IPS DF 19.7 (cell line): ENCODE measurements at regions not wholly inside any gene's neighbourhood (a gene's known extent, or its start where the extent isn't known, plus 50 kb on each side); places are given as distances from the start of the nearest gene placed in this dataset.
"Not testable (repeated sequence)": the region's sequence is repeated elsewhere in the genome, so short reads cannot be mapped to it uniquely, and the experiment has no call there.

ENCODE experiments used
- DNase-seq: peaks from one replicate; pipeline ENCODE4 v3.0.0-alpha.2; 2013; ENCODE audit warnings: low read depth, low spot score

DNA sequence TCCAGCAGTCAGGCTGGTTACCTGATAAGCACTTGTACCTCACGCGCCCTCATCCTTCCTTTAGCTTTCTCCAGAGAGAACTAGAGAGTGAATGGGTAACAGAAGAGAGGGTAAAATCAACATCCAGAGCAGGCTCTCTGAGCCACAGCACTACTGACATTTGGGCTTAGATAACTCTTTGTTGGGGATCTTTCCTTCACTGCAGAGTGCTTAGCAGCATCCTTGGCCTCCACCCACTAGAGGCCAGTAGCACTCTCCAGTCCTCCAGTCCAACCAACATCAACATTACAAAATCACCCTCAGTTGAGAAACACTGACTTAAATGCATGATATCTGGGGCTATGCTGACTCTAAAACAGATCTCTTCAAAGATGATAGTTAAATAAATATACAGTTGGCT is 220.7 kb downstream of the TACR3 start:
- DNase-seq = no peak

DNA sequence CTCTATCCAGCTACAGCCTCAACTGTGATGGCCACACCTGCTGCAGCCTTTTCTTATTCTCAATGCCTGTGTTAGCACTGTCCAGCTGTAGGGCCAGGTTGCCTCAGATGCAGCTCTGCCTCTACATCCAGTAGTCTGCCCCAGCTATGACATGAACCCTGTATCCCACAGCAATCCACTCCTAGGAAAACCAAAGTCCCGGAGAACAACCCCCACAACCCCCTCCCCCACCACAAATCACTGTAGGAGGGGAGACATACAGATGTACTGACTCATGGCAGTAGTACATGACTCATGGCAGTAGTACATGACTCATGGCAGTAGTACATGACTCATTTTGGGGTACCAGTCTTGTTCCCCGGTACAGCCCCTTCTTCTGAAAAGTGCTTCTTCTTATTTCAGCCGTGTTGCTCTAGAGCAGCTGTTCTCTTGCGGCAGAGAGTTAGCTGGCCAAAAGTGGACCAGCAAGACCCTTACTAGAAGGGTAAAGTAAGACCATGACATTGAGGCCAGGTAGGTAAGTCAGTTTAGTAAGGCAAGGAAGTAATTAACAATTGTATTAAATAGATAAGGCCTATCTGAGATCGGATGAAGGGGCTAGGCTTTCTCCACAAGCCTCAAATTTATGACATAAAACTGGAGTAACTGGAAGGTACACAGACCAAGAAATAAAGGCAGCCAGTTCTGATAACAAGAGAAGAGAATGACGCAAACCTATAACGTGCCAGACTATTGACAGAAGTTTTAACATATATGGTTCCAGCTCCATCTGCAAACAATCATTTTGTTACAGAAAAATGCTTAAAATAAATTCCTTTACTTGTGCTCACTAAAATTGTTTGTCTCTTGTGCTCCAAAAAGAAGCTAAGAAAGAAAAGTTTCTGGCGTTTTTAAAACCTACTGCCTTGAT is 221.4 kb downstream of the TACR3 start:
- no peak for DNase-seq

DNA sequence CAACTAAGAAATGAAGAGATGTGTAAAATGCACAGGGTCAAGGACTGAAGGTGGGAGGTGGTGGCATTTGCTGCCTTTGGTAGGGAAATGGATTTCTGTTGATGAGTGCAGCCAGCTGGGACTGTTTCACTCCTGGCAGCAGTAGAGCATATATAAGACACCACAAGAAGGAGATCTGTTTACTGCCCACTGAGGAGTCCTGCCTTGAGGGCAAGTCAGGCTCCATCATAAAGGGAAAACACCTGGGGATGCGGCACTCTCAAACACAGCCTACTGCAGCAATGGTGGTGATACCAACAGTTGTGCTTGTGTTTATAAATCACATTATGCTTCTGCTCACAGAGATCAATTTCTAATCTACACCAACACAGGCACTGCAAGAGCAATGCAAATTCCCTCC is 222.1 kb downstream of the TACR3 start:
- DNase-seq = no peak

DNA sequence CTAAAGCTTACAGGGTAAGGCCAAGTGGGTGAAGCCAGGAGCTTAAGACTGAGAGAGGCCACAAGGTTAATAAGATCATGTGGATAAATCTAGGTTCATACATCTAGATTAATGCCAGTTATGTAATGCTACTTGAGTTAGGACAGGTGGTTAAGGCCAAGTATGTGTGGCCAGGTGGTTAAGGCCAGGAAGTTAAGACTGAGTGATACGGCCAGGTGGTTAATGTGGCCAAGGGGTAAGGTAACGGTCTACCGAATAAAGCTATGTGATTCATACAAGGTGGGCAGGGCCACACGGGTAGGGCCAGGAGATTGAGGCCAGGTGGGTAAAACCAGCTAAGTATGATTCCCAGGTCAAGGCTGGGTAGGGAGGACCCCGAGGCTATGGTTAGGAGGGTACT is 223.0 kb downstream of the TACR3 start:
- DNase-seq = no peak

DNA sequence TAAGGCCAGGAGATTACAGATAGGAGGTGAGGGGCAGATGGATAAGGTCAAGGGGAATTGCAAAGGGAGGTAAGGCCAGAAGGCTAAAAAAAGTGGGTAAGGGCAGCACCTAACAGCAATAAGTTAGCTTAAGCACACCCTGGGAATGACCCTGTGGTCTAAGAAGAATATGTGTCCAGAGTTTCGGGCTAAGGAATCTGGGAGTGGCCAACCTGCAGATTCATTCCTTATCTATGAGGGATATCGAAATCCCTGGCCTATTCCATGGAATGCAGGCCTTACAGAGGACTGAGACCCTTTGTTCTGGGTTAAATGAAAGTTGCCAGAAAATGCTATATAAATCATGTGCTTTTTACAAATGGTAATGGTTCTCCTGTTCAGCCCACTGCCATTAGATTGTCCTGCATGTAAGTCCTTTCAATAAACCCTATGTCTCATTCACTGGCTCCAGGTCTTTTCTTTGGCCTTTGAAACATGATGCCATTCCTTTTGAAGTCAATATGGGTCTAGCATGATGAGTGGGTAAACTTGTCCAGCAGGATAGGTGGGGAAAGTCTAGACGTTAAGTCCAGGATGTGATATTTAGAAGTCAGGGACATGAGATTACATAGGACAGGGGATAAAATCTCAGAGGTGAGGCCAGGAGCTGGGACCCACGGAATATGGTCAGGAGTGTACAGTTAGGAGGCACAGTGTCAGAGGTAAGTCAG is 226.2 kb downstream of the TACR3 start:
- no peak for DNase-seq

DNA sequence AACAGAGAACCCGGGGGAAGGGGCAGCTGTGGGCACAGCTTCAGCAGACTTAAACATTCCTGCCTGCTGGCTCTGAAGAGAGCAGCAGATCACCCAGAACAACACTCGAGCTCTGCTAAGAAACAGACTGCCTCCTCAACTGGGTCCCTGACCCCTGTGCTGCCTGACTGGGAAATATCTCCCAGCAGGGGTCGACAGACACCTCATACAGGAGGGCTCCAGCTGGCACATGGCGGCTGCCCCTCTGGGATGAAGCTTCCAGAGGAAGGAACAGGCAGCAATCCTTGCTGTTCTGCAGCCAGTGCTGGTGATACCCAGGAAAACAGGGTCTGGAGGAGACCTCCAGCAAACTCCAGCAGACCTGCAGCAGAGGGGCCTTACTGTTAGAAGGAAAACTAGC is 234.5 kb downstream of the TACR3 start:
- not testable (repeated sequence) for DNase-seq

DNA sequence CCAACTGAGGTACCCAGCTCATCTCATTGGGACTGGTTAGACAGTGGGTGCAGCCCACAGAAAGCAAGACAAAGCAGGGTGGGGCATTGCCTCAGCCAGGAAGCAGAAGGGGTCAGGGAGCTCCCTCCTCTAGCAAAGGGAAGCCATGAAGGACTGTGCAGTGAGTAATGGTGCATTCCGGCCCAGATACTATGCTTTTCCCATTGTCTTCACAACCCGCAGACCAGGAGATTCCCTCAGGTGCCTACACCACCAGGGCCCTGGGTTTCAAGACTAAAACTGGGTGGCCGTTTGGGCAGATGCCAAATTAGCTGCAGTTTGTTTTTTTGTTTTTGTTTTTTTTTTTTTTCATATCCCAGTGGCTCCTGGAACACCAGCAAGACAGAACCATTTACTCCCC is 235.3 kb downstream of the TACR3 start:
- DNase-seq = no peak

DNA sequence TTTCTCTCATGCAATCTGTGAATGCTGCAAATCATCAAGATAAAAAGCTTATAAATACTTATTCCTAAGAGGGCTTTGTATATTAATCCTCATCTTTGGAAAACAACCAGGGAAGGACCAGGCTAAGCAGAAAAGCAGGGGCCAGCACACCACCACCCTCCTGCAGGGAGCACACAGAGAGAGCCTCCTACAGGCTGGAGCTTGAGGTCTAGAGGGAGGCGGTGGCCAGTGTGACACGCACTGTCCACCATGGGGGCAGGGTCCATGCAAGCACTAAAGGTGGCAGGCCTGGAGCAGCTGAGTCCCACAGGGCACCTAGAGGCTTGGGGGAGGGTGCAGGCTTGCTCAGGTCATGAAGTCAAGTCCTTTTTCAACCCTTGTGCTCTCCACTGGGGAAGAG is 236.9 kb downstream of the TACR3 start:
- no peak for DNase-seq

DNA sequence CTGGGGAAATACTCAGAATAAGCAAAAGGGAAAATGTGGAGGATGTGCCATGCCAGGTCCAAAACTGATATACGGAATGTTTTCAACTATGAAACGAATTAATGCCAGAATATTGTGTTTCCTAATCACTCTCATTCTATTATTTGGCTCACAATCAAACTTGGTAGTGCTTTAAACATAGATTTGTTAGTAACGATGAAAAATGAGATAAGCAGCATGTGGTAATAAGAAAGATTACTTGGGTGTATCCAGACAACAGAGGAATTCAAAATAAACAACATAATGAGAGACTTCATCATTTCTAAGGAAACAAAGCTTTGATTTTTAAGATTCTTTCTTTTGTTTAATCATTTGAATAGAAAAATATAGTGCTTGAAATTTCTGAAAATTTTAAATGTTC is 237.3 kb downstream of the TACR3 start:
- no peak for DNase-seq

DNA sequence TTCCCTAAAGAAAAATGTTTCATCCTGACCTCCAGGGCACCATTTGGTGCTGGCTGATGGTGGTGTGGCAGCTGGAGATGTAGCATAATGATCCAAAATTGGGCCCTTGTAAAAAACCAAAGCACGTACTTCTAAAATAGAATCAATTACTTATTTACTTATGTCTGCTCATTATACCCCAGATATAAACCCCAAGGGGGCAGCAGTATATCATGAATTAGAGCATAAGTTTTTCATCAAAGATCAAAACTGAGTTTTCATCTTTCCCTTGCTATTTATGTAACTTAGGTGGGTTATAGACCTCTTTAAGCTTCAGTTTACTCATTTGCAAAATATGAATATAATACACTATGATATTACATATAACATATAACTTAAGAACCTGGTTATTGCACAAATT is 241.1 kb downstream of the TACR3 start:
- no peak for DNase-seq

DNA sequence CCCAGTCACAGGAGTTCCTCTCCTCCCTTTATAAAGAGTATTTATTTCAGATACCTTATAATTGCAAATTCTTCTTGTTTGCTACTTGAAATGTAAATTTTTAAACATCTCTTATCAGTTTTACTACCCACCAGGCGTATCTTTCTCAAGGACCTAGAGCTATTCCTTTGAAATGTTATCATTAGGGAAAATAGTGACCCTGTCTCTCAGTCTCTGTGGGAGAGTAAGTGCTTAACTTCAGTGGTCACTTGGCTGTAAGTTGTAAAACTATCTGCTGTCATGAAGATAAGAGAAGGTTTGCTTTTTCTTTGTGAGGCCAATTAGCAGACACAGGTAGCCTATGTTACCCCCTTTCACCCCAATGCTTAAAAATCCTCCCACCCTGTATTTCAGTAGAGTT is 241.6 kb downstream of the TACR3 start:
- no peak for DNase-seq

DNA sequence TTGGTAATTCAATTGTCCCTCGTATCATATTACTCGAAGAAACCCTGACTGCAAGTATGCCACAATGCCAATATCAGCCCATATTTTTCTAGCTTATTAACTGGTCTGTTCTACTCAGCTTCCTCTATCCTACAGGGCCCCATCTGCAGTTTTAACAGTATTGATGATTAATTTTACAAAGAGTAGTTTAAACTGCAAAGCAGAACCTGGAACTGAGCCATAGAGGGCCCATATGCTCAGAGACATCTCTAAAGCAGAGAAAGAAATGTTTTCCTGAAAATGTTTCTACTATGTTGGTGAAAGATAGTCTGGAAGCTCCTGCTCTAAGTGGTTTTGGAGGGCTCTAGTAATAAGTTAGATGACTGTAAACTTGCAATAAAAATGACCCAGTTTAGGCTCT is 259.4 kb upstream of the CENPE start:
- DNase-seq = no peak

DNA sequence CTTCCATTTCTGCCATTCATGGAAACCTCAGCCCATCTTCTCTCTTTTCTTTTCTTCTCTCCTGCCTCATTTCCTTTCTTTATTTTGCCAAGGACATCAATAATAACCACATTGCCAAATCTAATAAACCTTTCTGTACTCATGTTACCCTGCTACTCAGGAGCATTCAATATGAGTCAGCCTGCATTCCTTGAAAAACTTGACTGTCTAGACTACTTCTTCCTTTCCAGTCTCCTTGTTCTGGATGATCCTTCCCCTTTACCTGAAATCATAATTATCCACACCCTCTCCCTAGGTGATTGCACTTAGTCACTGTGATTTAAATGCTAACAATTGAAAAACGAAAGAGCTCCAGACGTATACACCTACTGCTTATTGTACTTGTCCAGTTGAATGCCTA is 253.2 kb upstream of the CENPE start:
- DNase-seq = no peak

DNA sequence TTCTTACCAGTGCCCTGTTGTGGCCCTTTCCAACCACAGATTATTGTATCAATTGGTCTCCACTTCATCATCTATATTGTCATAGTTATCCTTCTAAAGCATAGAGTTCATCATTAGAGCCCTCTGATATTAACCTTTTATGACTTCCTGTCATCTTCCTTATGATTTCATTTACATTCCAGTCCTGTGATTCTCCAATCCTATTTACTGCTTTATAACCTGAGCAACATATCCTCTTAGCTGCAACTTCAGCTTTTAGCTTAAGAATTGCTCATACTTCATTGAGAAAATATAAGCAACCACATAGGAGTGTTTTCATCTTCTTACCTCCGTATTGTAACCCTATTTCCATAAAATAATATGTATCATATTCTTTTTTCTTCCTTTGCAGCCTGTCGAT is 252.6 kb upstream of the CENPE start:
- no peak for DNase-seq

DNA sequence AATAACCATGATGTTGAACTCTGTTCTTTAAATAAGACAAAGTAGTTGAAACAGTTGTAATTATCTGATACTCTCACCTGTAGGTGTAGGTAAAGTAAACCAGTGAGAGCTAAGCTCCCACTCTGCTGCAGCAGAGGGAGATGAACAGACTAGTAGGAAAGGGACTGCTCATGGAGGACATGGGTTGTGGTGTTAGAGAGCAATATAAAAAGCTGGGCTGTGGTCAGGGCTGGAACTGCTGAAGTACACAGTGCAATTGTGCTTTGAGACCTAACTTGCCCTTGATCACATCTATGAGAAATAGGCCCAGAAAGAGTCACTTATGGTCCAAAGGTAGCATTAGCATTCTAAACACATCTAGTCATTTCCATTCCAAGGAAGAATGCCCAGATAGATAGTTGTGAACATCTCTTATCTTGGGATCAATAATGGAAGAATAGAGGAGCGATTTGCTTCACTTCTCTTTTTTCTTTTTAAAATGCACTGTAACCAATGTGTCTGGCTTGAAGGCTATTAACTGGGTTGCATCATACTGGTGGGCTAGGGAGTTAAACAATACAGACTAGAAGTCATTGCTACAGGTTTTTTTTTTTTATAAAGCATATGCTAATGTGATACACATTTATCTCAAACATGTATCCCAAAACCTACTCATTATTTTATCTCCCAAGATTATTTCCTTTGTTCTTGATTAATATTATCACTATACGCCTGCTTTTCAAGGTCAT is 251.3 kb upstream of the CENPE start:
- DNase-seq = no peak

DNA sequence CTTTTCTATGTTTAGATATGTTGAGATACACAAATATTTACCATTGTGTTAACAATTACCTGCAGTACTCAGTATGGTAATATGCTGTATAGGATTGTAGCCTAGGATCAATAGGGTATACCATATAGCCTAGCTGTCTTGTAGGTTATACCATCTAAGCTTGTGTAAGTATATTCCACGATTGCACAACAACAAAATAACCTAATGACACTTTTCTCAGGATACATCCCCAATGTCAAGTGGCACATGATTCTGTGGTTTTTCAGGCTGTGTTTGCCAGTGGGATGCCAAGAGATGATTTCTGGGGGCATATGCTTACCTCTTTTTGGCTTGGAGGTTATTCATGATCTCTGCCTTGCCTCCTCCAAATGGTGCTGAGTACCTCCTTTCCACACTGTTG is 247.2 kb upstream of the CENPE start:
- DNase-seq = no peak

DNA sequence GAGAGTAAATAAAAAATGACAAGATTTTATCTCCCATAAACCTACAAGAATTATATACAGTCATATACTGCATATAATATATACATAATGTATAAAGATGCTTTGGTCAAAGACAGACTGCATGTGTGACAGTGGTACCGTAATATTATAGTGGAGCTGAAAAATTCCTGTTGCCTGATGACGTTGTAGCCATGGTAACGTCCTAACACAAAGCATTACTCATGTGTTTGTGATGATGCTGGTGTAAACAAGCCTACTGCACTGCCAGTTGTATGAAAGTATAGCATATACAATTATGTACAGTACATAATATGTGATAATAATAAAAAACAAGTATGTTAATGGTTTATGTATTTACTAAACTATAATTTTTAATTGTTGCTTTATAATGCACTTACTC is 245.2 kb upstream of the CENPE start:
- DNase-seq = no peak

DNA sequence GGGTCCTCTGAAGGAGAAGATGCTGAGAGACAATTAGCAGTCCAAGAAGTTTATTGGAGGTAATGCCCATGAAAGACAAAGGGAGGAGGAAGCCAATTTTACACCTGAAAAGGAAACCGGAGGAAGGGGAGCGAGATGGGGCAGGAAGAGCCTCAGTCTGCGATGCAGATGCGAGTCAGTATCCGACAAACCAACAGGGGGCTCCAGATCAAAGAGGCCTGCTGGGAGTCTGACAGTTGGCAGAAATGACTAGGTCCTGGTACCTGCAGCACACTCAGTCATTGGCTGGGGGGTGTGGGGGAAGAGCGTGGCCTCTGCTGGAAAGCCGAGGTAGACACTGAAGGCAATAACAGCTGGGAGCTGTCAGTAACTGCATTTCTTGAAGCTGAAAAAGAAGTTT is 231.1 kb upstream of the CENPE start:
- peak; percentile 92 for DNase-seq

DNA sequence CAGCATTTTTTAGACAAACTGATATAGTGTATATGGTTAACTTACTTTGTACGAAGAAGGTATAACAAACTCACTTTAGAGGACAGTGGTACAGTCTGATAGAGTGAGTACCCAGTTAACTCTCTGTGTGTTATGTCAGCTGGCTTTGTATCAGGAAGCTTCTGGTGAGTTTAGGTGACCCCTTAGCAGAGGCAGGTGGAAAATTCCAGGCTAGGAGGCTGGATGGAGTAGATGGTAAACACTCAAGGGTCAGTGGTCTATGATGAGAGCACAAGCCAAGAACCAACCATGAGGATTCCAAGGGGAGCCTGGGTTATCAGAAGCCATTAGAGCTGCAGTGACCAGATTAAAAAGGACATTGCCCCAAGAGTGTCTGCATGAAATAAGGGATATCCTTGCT is 227.3 kb upstream of the CENPE start:
- DNase-seq = no peak

DNA sequence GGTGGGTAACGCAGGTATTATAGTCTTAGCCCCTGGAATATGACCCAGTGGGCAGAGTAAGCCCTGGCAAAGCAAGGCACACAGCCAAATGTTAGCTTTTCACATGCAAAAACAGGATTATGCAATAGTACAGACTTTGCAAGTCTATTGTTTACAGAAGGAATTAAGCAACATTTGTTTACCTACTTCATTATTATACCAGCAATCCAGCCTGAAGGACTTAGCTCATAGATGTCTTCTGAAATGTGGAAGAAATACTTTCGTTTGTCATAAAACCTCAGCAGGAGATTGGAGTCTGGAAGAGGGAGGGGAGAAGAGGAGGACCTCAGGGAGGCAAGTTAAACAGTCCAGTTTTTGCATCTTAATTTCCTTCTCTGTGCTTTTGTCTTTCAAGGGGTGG is 226.7 kb upstream of the CENPE start:
- DNase-seq = no peak

DNA sequence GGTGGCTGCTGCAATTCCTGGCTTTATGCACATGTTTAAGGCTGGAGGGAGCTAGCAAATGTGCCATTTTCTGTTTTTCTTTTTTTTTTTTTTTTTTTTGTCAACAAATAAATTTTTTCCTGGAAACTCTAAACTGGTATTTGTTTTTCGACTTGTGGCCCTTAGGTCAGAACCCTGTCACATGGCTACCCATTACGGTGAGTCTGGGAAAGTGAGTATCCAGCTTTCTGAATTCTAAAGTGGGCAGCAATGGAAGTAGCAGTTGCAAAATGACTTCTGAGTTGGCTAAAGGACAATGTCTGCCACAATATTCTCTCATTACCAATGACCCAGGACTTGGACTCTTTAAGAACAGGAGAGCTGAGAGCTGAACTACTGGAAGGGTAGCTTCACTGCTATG is 225.1 kb upstream of the CENPE start:
- DNase-seq = no peak

DNA sequence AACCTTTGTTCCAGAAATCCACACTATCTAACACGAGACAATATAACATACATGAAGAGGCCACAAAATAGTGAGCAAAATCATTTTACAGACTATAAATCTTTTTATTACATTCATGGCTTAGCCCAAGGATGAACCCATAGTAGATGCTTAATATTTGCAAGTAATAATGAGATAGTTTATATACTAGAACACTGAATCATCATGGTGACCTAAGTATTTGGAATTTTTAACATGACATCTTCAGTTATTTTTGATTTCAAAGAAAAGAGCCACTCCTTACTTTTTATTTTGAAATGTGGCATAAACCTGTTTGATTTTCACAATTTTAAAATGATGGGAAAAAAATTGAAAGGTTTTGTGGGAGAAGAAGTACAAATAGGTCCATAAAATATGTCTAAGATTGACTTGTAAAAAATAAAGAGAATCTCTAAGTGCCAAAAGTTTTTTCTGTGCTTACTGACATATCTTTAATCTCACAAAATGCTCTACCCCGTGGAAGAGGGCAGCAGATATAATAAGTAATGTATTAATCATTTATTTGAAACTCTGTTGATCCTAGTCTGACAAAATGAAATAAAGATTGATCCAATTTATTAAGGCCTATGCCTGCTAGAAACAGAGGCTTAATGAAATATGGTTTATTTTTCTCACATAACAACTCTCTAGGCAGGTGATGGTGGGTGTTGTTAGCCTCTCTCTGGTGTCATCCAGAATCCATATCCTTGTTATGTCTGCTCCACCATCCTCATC is 224.5 kb upstream of the CENPE start:
- no peak for DNase-seq
